ENCODE measurements at regions not wholly inside any gene's neighbourhood (a gene's known extent, or its start where the extent isn't known, plus 50 kb on each side); places are given as distances from the start of the nearest gene placed in this dataset.

DNA sequence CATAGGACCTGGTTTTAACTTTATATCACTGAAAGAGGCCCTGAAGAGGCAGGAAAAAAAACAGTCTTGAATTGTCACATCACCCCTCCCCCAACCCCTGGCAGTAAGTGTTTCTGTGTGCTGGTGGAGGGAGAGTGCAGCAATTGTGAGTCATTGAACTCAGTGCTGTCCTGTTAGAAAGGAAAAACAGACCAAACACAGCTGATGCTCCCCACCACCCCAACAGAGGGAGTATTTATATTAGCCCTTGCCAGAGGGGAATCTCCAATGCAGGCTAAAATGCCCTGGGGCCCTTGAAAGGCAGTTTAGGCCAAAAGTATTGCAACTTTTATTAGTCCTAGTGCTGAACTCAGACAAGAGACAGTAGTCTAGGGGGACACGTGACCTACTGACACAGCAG is 197.8 kb upstream of the AGTR2 start:
- TF ChIP-seq, protein P1, sequence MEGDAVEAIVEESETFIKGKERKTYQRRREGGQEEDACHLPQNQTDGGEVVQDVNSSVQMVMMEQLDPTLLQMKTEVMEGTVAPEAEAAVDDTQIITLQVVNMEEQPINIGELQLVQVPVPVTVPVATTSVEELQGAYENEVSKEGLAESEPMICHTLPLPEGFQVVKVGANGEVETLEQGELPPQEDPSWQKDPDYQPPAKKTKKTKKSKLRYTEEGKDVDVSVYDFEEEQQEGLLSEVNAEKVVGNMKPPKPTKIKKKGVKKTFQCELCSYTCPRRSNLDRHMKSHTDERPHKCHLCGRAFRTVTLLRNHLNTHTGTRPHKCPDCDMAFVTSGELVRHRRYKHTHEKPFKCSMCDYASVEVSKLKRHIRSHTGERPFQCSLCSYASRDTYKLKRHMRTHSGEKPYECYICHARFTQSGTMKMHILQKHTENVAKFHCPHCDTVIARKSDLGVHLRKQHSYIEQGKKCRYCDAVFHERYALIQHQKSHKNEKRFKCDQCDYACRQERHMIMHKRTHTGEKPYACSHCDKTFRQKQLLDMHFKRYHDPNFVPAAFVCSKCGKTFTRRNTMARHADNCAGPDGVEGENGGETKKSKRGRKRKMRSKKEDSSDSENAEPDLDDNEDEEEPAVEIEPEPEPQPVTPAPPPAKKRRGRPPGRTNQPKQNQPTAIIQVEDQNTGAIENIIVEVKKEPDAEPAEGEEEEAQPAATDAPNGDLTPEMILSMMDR (IDR thresholded peaks at IDR 0.05 in 2 of 3, conservative IDR thresholded peaks at IDR 0.05 in 1 of 3; ENCODE audit: borderline replicate concordance in 1 of 3, insufficient read depth in 1 of 3, low read depth in 2 of 3, low read length in 2 of 3), result no peak
- TF ChIP-seq, protein P2, sequence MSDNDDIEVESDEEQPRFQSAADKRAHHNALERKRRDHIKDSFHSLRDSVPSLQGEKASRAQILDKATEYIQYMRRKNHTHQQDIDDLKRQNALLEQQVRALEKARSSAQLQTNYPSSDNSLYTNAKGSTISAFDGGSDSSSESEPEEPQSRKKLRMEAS (IDR thresholded peaks at IDR 0.05), result no peak
- TF ChIP-seq REST (IDR thresholded peaks at IDR 0.05; ENCODE audit: low read depth) (no peak), POLR2A (IDR thresholded peaks at IDR 0.05; ENCODE audit: borderline replicate concordance, extremely low read depth, insufficient read depth, insufficient read length) (no peak), POLR2AphosphoS5 (IDR thresholded peaks at IDR 0.05; ENCODE audit: low read depth, low read length) (no peak), EZH2 (IDR thresholded peaks at IDR 0.05) (no peak), ZBTB33 (IDR thresholded peaks at IDR 0.05; ENCODE audit: extremely low read depth, insufficient replicate concordance, low read length) (no peak), ZNF274 (IDR thresholded peaks at IDR 0.05; ENCODE audit: low read depth, low read length) (no peak), ZFX (IDR thresholded peaks at IDR 0.05) (no peak), CBX3 (IDR thresholded peaks at IDR 0.05; ENCODE audit: low read depth) (no peak), JUND (IDR thresholded peaks at IDR 0.05) (no peak), SIN3A (IDR thresholded peaks at IDR 0.05; ENCODE audit: low read depth) (no peak), SRF (IDR thresholded peaks at IDR 0.05; ENCODE audit: low read depth) (no peak), RAD21 (IDR thresholded peaks at IDR 0.05; ENCODE audit: low read depth) (no peak)
